Hepatocyte (in vitro differentiated cells): ENCODE measurements at regions not wholly inside any gene's neighbourhood (a gene's known extent, or its start where the extent isn't known, plus 50 kb on each side); places are given as distances from the start of the nearest gene placed in this dataset.

Experiments
- DNase-seq: peaks from one replicate; pipeline ENCODE4 v3.0.0-alpha.2; 2016; ENCODE audit warnings: low spot score
- H2AFZ ChIP-seq: fragments of 200-600 bp; sonication (generic); 2 replicates; pipeline ENCODE4 v1.6.0; 2016; ENCODE audit warnings: antibody characterized with exemption, mild to moderate bottlenecking
- H3K27ac ChIP-seq: fragments of 200-600 bp; sonication (generic); 2 replicates; pipeline ENCODE4 v1.5.1; 2016; ENCODE audit warnings: mild to moderate bottlenecking
- H3K27me3 ChIP-seq: fragments of 200-600 bp; sonication (generic); 2 replicates; pipeline ENCODE4 v1.6.1; 2016
- H3K36me3 ChIP-seq: fragments of 200-600 bp; sonication (generic); replicated peaks from 2 replicates; pipeline ENCODE4 v1.5.1; 2016; ENCODE audit warnings: low read depth; ENCODE audit not compliant: insufficient read depth
- H3K4me1 ChIP-seq: fragments of 200-600 bp; sonication (generic); 2 replicates; pipeline ENCODE4 v1.5.1; 2016; ENCODE audit warnings: mild to moderate bottlenecking, moderate library complexity; ENCODE audit not compliant: insufficient read depth
- H3K4me2 ChIP-seq: fragments of 200-600 bp; sonication (generic); 2 replicates; pipeline ENCODE4 v1.6.0; 2016
- H3K4me3 ChIP-seq: fragments of 200-600 bp; sonication (generic); 2 replicates; pipeline ENCODE4 v1.5.1; 2016; ENCODE audit warnings: mild to moderate bottlenecking
- H3K79me2 ChIP-seq: fragments of 200-600 bp; sonication (generic); 2 replicates; pipeline ENCODE4 v1.6.0; 2017; ENCODE audit warnings: mild to moderate bottlenecking
- H3K9me2 ChIP-seq: fragments of 200-600 bp; sonication (generic); replicated peaks from 2 replicates; pipeline ENCODE4 v1.6.0; 2017; ENCODE audit warnings: mild to moderate bottlenecking; ENCODE audit not compliant: insufficient read depth
- H3K9me3 ChIP-seq: fragments of 200-600 bp; sonication (generic); 2 replicates; pipeline ENCODE4 v1.5.1; 2016; ENCODE audit warnings: low read depth, mild to moderate bottlenecking
- H4K20me1 ChIP-seq: fragments of 200-600 bp; sonication (generic); 2 replicates; pipeline ENCODE4 v1.6.0; 2016; ENCODE audit warnings: mild to moderate bottlenecking; ENCODE audit not compliant: insufficient read depth, poor library complexity, severe bottlenecking
- EZH2 ChIP-seq: fragments of 200-600 bp; sonication (generic); IDR thresholded peaks from 2 replicates; pipeline ENCODE4 v1.6.1; 2016; ENCODE audit warnings: antibody characterized with exemption, mild to moderate bottlenecking, borderline replicate concordance
- EZH2phosphoT487 ChIP-seq: fragments of 200-600 bp; sonication (generic); IDR thresholded peaks from one replicate; pipeline ENCODE4 v1.6.1; 2018; ENCODE audit warnings: antibody characterized with exemption, mild to moderate bottlenecking, low read depth, moderate library complexity; ENCODE audit not compliant: unreplicated experiment, severe bottlenecking
- WGBS: methylation state at CpG from one replicate; pipeline ENCODE4 v1.1.6; 2016; ENCODE audit warnings: low lambda C conversion rate; ENCODE audit errors: missing lambda C conversion rate; 5-methylcytosine and 5-hydroxymethylcytosine counted together
- TF ChIP-seq, protein P1 (sequence below): fragments of 200-600 bp; sonication (generic); IDR thresholded peaks from 2 replicates; pipeline ENCODE4 v1.5.1; 2016; ENCODE audit warnings: antibody characterized with exemption, mild to moderate bottlenecking; ENCODE audit not compliant: poor library complexity

DNA sequence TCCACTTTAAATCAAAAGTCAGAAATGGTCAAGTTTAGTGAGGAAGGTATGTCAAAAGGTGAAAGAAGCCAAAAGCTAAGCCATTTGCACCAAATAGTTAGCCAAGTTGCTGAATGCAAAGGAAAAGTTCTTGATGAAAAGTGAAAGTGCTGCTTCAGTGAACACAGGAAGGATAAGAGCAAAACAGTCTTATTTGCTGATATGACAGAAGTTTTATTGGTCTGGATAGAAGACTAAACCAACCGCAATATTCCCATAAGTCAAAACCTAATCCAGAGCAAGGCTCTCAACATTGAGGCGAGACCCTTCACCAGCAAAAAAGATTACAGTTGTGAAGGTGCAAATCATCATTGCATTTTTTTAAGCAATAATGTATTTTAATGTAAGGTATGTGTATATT lies 496.5 kb upstream of the LRATD1 start:
- H3K9me3 ChIP-seq: no peaks in the 10 kb centered on the region
- H4K20me1 ChIP-seq: no peaks in the 10 kb centered on the region
- no peaks in the 10 kb centered on the region for H3K27me3 ChIP-seq
- no peak overlapping the region for H3K4me3 ChIP-seq
- no peak for DNase-seq
- TF ChIP-seq EZH2 (no peak), EZH2phosphoT487 (no peak)
- TF ChIP-seq, protein P1, sequence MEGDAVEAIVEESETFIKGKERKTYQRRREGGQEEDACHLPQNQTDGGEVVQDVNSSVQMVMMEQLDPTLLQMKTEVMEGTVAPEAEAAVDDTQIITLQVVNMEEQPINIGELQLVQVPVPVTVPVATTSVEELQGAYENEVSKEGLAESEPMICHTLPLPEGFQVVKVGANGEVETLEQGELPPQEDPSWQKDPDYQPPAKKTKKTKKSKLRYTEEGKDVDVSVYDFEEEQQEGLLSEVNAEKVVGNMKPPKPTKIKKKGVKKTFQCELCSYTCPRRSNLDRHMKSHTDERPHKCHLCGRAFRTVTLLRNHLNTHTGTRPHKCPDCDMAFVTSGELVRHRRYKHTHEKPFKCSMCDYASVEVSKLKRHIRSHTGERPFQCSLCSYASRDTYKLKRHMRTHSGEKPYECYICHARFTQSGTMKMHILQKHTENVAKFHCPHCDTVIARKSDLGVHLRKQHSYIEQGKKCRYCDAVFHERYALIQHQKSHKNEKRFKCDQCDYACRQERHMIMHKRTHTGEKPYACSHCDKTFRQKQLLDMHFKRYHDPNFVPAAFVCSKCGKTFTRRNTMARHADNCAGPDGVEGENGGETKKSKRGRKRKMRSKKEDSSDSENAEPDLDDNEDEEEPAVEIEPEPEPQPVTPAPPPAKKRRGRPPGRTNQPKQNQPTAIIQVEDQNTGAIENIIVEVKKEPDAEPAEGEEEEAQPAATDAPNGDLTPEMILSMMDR: no peak
- 89% methylated on average over 2 of the region's 2 CpGs for WGBS
- H3K36me3 ChIP-seq: no peaks in the 10 kb centered on the region
- H3K79me2 ChIP-seq: no peaks in the 10 kb centered on the region
- no peak overlapping the region for H3K4me2 ChIP-seq
- no peaks in the 10 kb centered on the region for H3K9me2 ChIP-seq
- no peaks in the 10 kb centered on the region for H3K4me1 ChIP-seq
- H3K27ac ChIP-seq: no peak overlapping the region
- no peak overlapping the region for H2AFZ ChIP-seq

DNA sequence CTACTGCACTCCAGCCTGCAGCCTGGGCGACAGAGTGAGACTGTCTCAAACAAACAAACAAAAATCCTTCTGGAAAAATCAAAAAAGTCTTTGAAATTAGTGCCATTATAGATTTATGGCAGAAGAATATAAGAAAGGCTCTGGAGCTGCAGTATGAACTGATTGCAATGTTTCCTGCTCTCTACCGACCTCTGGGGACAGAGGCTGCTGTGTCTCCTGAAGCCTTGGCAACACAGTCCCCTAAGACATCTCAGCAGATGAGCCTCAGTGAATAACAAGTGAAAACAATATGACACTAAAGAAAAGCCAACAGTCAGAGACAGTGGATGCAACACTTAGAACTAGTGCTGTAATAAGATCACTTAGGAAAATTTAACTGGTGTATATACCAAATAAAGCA lies 494.9 kb upstream of the LRATD1 start:
- Histone ChIP-seq H3K9me3 (no peaks in the 10 kb centered on the region), H3K4me1 (no peaks in the 10 kb centered on the region), H3K27ac (no peak overlapping the region), H3K27me3 (no peaks in the 10 kb centered on the region), H3K36me3 (no peaks in the 10 kb centered on the region), H3K79me2 (no peaks in the 10 kb centered on the region), H3K4me2 (no peak overlapping the region), H2AFZ (peak overlapping the region; percentile 49), H4K20me1 (no peaks in the 10 kb centered on the region), H3K9me2 (no peaks in the 10 kb centered on the region), H3K4me3 (no peak overlapping the region)
- WGBS: 47% methylated on average over 2 of the region's 2 CpGs
- TF ChIP-seq EZH2phosphoT487: no peak
- TF ChIP-seq, protein P1: peak; percentile 28
- peak; percentile 11 for DNase-seq

DNA sequence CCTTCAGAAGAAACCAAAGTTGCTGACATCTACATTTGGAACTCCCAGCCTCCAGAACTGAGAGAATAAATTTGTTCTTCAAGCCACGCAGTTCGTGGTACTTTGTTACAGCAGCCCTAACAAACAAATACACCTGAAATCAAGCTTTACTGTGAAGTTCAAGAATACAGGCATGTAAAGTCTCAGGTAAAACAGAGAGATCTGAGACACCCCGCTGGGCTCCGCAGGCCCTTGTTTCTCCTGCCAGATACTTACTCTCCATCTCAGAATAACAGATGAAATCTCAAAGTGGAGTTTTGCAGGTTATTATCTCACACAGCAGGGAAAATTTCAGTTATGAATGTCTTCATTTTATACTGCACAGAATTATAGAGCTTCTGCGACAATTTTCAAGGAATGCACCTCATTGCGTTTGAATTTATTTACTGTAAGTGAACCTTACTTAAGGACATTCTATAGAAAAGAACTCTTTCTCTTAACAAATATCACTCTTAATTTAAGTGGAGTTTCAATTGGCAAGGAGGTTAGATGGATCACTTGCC lies 492.4 kb upstream of the LRATD1 start:
- Histone ChIP-seq H3K27ac (no peak overlapping the region), H3K27me3 (no peaks in the 10 kb centered on the region), H3K36me3 (no peaks in the 10 kb centered on the region), H3K4me3 (no peak overlapping the region), H3K4me2 (no peak overlapping the region), H3K9me2 (no peaks in the 10 kb centered on the region), H4K20me1 (no peaks in the 10 kb centered on the region), H2AFZ (no peak overlapping the region), H3K4me1 (no peaks in the 10 kb centered on the region), H3K9me3 (no peaks in the 10 kb centered on the region), H3K79me2 (no peaks in the 10 kb centered on the region)
- 72% methylated on average over 6 of the region's 6 CpGs for WGBS
- TF ChIP-seq EZH2phosphoT487: no peak
- no peak for TF ChIP-seq EZH2
- TF ChIP-seq, protein P1: no peak
- no peak for DNase-seq

DNA sequence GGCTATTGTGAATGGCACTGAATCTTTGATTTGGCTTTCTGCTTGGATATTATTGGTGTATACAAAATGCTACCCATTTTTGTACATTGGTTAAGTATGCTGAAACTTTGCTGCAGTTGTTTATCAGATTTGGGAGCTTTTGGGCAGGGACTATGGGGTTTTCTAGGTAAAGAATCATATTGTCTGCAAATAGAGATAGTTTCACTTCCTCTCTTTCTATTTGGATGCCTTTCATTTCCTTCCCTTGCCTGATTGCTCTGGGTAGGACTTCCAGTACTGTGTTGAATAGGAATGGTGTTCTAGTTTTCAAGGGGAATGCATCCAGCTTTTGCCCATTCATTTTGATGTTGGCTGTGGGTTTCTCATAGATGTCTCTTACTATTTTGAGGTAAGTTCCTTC lies 489.1 kb upstream of the LRATD1 start:
- Histone ChIP-seq H3K4me3 (no peak overlapping the region), H3K36me3 (no peaks in the 10 kb centered on the region), H3K27ac (no peak overlapping the region), H3K4me2 (no peak overlapping the region), H4K20me1 (no peaks in the 10 kb centered on the region), H2AFZ (no peak overlapping the region), H3K9me2 (no peaks in the 10 kb centered on the region), H3K27me3 (no peaks in the 10 kb centered on the region), H3K9me3 (no peaks in the 10 kb centered on the region), H3K79me2 (no peaks in the 10 kb centered on the region), H3K4me1 (no peaks in the 10 kb centered on the region)
- no peak for DNase-seq
- TF ChIP-seq, protein P1: no peak
- no peak for TF ChIP-seq EZH2phosphoT487
- TF ChIP-seq EZH2: no peak
